Left renal pelvis (tissue), 4 donors: ENCODE measurements at regions not wholly inside any gene's neighbourhood (a gene's known extent, or its start where the extent isn't known, plus 50 kb on each side); places are given as distances from the start of the nearest gene placed in this dataset.

Source experiments
- DNase-seq, 4 donors: peaks; one replicate each; pipeline ENCODE4 v3.0.0-alpha.2; 2013; ENCODE audit warnings: low read depth in 4 of 4, low spot score in 3 of 4

- no peak for DNase-seq
Measured at GRCh38 chr13:37257706-37258105, 152.2 kb upstream of the CSNK1A1L start.

GRCh38 chr13:37257051-37257450 is 151.6 kb upstream of the CSNK1A1L start:
- DNase-seq: no peak

GRCh38 chr13:37241786-37242185 is 136.3 kb upstream of the CSNK1A1L start:
- no peak for DNase-seq

GRCh38 chr13:37230346-37230745 is 124.9 kb upstream of the CSNK1A1L start:
- no peak for DNase-seq

DNA sequence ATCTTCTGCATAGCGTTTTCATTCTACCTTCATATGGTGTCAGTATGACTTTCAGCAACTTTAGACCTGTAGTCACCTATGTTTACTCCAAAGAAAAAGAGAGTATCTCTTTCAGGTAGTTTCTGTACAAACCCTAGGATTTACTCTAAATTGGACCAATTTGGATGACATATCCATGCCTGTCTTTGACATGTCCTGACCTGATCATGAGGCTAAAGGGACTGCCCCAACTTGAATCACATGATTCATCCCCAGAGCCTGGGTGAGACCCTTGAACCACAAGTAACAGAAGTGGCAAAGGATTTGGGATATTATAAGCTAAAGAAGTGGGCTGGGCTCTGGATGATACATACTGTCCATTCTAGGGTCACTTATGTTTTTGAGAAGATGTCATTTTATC is 124.5 kb upstream of the CSNK1A1L start:
- DNase-seq: no peak

GRCh38 chr13:37226971-37227370 is 121.5 kb upstream of the CSNK1A1L start:
- DNase-seq: no peak

DNA sequence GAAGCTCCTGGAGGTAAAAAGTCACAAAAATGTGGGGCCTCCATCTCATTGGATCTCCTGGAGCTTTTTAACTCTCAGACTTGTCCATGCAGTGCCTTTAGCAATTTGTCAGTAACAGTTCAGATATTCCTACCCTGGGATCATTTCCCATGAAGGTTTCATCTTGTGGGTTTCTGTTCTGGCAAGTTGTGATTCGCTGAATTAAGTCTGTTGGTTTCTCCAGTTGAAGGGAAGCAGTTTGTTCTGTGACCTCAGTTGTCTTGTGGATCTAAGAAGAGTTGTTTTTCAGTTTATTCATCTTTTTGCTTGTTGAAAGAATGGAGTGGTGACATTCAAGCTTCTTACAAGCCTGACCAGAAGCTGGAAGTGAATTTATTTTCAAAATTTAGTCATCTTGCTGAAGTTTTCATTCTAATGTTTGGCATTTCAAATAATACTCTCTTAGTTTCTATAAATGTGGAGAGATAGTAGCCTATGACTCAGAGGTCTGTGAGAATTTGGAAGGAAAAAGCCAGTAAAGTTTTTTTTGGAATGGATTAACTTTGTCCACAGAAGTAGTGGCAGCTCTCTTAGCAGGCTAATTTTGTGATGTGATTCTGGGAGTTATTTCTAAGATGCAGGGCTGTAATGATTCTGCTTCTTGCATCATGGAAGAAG is 120.1 kb upstream of the CSNK1A1L start:
- no peak for DNase-seq

GRCh38 chr13:37216331-37216730 is 110.9 kb upstream of the CSNK1A1L start:
- no peak for DNase-seq

DNA sequence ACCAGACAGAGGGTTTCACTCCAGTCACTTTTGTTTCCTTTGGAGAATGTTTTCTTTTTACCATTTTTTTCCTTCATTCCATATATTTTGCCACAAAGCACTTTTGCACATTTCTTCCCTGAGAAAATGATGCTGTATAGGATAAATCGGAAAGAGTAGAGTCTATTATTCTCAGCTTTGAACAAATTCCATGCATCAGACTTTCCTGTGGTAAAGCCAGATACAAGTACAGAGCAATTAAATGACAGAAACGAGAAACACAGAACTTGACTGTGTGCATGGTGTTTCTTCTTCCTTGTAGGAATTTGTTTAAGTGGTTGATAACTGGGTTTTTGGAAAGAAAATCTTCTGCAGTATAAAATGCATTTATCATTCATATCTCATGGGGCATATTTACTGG is 107.4 kb upstream of the CSNK1A1L start:
- no peak for DNase-seq

DNA sequence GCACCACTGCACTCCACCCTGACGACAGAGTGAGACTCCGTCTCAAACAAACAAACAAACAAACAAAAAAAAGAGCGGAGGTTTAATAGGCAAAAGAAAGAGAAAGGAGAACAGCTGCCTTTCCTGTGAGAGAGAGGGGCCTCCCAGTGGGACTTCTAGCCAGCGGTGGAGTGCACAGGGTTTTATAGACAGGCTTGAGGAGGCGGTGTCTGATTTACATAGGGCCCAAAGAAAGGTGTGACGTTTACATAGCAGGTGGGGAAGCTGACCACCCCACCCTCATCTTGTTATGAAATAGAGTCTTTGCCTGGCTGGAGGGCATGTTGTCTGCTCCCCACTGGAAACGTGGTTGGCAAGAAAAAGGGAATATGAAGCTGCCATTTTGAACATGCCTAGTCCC is 106.0 kb upstream of the CSNK1A1L start:
- no peak for DNase-seq

GRCh38 chr13:37209621-37210580 is 104.4 kb upstream of the CSNK1A1L start:
- no peak for DNase-seq

GRCh38 chr13:37207691-37208451 is 102.4 kb upstream of the CSNK1A1L start:
- DNase-seq: no peak

DNA sequence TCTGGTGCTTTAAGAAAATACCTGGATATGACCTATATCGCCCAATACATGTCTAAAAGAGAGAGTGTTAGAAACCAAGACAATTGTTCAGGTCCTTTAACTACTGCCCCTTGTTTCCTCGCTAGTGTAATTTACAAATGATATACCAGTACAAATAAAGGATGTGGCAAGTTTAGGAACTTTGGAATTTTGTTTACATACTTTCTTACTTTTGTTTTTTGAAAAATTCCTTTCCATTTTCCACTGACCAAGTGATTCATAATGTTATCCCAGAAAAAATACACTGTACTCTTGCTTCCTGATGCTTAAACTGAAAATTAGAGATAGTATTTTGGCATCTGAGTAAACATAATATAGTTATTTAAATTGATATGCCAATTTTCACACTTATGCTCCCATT is 96.8 kb upstream of the CSNK1A1L start:
- no peak for DNase-seq

DNA sequence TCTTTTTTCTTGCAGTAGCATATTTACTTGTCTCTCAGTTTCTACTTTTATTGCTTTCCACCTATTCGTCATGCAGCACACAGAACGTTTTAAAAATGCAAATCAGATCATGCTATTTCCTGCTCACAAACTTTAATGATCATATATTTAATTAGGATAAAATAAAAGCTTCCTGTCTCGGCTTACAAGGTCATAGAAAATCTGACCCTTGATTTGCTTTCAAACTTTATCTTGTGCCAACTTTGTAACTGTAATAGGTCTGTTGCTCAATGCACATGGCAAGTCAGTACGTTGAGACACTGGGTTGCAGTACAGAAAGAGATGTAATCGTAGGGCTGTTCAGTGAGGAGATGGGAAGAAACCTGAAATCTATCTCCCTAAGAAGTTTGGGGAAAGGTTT is 95.6 kb upstream of the CSNK1A1L start:
- DNase-seq: no peak

GRCh38 chr13:37198629-37199028 is 93.2 kb upstream of the CSNK1A1L start:
- no peak for DNase-seq

- no peak for DNase-seq
Measured at GRCh38 chr13:37195621-37196020, 90.2 kb upstream of the CSNK1A1L start.

DNA sequence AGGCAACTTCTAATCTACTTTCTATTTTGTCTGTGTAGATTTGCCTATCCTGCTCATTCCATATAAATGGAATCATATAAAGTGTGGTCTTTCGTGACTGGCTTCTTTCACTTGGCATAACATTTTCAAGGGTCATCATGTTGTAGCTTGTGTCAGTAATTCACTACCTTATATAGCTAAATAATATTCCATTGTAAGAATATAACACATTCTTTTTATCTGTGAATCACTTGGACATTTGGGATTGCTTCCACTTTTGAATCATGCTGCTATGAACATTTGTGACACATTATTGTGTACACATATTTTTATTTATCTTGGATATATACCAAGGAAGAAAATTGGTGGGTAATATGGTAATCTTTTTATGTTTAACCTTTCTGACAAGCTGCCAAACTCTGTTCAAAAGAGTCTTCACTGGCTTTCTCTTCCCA is 89.0 kb upstream of the CSNK1A1L start:
- DNase-seq: no peak

DNA sequence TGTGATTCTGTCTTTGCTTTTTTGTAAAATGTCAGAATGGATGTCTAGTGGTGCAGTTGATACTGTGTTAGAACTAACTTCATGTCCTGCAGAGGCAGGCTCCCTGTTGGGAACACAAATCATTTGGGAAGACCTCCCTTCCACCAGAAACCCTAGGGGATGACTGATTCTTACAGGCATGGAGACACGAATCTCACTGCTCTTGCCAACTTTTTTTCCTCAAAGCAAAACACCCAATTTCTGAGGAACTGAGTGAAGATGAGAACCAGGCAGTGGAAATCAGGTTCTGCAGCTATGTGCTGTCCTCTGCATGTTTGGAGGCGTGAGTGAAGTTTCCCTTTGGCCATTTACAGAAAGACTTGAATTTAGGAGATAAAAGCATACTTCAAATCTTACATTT is 87.5 kb upstream of the CSNK1A1L start:
- DNase-seq: no peak

- no peak for DNase-seq
Measured at GRCh38 chr13:37187621-37188020, 82.2 kb upstream of the CSNK1A1L start.

GRCh38 chr13:37187105-37187504 is 81.6 kb upstream of the CSNK1A1L start:
- DNase-seq: no peak

GRCh38 chr13:37181620-37182019 is 76.2 kb upstream of the CSNK1A1L start:
- no peak for DNase-seq
